Mucosa of descending colon (tissue), 3 donors: ENCODE measurements at regions not wholly inside any gene's neighbourhood (a gene's known extent, or its start where the extent isn't known, plus 50 kb on each side); places are given as distances from the start of the nearest gene placed in this dataset.
A peak's percentile ranks its signal among the peaks of the same experiment; 100 is the strongest.

Experiments used
- ATAC-seq: fragments of 200-7000 bp; cut with Tn5 transposase; one replicate; pipeline ENCODE4 v1.9.1; 2020; ENCODE audit warnings: mild to moderate bottlenecking, moderate library complexity
- DNase-seq, 3 donors: peaks; one replicate each; pipeline ENCODE4 v3.0.0-alpha.2; 2020
- H3K36me3 ChIP-seq: fragments of 200-600 bp; one replicate; pipeline ENCODE4 v1.8.0; 2021; ENCODE audit warnings: low read depth, mild to moderate bottlenecking
- H3K4me1 ChIP-seq: fragments of 200-600 bp; one replicate; pipeline ENCODE4 v1.8.0; 2021; ENCODE audit warnings: low read depth, mild to moderate bottlenecking
- H3K4me3 ChIP-seq: fragments of 200-600 bp; one replicate; pipeline ENCODE4 v1.8.0; 2021; ENCODE audit warnings: mild to moderate bottlenecking
- H3K9me3 ChIP-seq: fragments of 200-600 bp; one replicate; pipeline ENCODE4 v1.8.0; 2021; ENCODE audit warnings: mild to moderate bottlenecking
- intact Hi-C, 2 donors: fragments of 100-400 bp; cut with DNase I in 1 of 2; cut with micrococcal nuclease in 1 of 2; formaldehyde crosslinking; loops; one replicate each; pipeline versions ENCODE4 v1.11.0 to v1.11.1; 2022; cut with DNase I, micrococcal nuclease
- TF ChIP-seq, protein P1 (sequence below): fragments of 200-600 bp; IDR thresholded peaks from one replicate; pipeline ENCODE4 v1.8.0; 2022; ENCODE audit warnings: antibody characterized with exemption, mild to moderate bottlenecking
- donor health status: DM: no; HTN: no; CAD: no; lungs with moderate emphysema.
- donor health status: DM: no; HTN: no; CAD: no.
- donor health status: DM: no; HTN: yes; CAD: no.

DNA sequence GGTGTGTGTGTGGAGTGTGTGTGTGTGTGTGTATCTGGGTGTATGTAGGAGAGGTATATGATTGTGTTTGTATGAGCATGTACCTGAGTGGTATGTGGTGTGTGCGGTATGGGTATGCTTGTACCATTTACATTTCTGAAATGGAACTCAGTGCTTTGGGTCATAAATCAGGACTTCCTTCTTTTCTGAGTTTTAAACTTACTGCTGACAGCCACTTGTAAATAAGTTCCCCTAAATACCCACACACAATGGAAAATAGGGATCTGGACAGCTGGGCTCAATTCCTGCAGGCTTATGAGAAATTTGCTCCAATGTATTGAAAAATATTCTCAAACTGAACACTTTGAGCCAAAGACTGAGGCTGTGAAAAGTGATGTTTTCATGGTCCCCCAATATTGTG lies 293.6 kb downstream of the HLX start:
- TF ChIP-seq, protein P1, sequence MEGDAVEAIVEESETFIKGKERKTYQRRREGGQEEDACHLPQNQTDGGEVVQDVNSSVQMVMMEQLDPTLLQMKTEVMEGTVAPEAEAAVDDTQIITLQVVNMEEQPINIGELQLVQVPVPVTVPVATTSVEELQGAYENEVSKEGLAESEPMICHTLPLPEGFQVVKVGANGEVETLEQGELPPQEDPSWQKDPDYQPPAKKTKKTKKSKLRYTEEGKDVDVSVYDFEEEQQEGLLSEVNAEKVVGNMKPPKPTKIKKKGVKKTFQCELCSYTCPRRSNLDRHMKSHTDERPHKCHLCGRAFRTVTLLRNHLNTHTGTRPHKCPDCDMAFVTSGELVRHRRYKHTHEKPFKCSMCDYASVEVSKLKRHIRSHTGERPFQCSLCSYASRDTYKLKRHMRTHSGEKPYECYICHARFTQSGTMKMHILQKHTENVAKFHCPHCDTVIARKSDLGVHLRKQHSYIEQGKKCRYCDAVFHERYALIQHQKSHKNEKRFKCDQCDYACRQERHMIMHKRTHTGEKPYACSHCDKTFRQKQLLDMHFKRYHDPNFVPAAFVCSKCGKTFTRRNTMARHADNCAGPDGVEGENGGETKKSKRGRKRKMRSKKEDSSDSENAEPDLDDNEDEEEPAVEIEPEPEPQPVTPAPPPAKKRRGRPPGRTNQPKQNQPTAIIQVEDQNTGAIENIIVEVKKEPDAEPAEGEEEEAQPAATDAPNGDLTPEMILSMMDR = no peak
- no peak for ATAC-seq

DNA sequence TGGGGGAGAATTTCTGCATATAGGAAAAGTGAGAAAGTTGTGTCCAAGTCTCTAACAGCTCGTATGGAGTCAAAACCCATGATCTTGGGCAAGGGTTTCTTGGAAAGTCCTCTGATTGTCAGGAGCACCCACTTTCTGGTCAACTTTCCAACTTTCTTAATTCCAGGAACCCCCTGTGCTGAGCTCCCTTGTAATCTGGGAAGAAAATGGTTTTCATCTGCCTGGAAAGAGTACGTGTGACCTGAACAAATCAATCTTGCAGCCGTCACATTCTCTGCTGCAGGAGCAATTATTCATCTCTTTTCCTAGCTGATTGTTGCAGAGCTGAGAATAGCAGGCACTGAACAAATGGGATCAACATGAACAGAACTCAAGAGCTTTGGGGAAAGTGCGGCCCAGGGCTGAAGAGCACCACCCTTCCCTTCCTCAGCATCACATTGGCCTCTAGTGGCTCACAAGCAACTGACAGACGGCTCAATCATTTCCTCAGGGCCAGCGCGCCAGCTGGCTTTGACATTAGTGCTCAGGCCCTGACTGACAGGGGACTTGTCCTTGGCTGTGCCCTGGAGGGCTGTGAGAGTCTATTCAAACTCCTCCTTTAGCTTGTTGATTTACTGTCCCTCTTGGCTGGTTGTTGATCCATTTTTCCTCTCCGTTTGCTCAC lies 295.2 kb downstream of the HLX start:
- intact Hi-C loops = no loop called here
- Histone ChIP-seq H3K4me1 (no peaks in the 10 kb centered on the region), H3K4me3 (no peak overlapping the region), H3K36me3 (no peaks in the 10 kb centered on the region), H3K9me3 (no peaks in the 10 kb centered on the region)
- DNase-seq (peak in 1 of 3 donors; percentile 4), ATAC-seq (no peak)
- TF ChIP-seq, protein P1 = no peak

More for the DNA sequence above, 293.6 kb downstream of the HLX start:
- H3K4me3 ChIP-seq = no peak overlapping the region
- DNase-seq = no peak
- H3K9me3 ChIP-seq = no peaks in the 10 kb centered on the region
- no peaks in the 10 kb centered on the region for H3K4me1 ChIP-seq
- intact Hi-C loops = no loop called here
- no peaks in the 10 kb centered on the region for H3K36me3 ChIP-seq

DNA sequence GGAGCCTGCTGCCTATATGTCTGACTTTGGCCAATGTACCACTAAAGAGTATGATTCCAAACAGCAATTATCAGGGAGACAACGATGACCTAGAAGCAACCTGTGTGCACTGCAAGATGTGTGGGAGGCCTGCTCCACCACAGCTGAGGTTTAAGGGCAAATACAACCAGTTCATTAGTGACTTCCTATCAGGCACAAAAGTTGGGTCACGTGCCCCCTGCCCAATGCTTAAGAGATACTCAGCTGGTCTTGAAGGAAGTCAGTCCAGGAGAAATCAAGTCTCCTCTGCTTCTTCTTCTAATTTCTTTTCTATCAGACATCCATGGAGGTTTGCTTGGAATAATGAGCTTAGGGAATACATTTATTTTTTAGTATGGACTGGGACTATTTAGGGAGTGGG lies 296.0 kb downstream of the HLX start:
- ATAC-seq (no peak), DNase-seq (no peak)
- TF ChIP-seq, protein P1 = no peak
- Histone ChIP-seq H3K36me3 (no peaks in the 10 kb centered on the region), H3K4me3 (no peak overlapping the region), H3K9me3 (no peaks in the 10 kb centered on the region), H3K4me1 (no peaks in the 10 kb centered on the region)
- intact Hi-C loops = no loop called here

DNA sequence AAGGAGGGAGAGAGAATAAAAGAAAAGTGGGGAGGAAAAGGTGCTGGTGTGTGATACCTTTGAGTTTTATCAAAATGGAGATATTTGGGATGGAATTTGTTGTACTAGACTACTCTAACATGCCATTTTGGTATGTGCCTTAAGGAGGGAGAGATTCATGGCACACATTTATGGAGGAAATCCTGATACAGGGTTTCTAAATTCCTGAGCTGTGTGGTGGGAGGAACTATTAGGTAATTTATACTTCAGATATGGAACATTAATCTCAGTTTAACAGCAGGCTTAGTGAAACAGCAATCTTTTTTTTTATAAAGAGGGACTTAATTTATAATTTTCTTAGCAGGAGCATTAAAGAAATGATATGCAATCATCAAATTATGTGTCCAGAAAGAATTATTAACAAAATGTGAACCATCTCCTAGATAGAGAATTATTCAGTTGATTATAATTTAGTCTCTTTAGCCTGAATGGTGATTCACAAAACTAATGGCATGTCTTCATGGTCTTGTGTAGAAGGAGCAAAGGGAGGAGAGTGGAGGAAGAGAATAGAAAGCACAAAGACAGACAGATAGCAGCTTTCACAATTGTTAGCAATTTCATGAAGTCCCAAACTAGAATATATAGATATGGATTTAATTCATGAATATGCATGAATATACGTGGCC lies 301.6 kb downstream of the HLX start:
- no peak for DNase-seq
- intact Hi-C loops = no loop called here
- Histone ChIP-seq H3K36me3 (no peaks in the 10 kb centered on the region), H3K9me3 (no peaks in the 10 kb centered on the region), H3K4me3 (no peak overlapping the region), H3K4me1 (no peaks in the 10 kb centered on the region)
- TF ChIP-seq, protein P1 = no peak
- no peak for ATAC-seq

DNA sequence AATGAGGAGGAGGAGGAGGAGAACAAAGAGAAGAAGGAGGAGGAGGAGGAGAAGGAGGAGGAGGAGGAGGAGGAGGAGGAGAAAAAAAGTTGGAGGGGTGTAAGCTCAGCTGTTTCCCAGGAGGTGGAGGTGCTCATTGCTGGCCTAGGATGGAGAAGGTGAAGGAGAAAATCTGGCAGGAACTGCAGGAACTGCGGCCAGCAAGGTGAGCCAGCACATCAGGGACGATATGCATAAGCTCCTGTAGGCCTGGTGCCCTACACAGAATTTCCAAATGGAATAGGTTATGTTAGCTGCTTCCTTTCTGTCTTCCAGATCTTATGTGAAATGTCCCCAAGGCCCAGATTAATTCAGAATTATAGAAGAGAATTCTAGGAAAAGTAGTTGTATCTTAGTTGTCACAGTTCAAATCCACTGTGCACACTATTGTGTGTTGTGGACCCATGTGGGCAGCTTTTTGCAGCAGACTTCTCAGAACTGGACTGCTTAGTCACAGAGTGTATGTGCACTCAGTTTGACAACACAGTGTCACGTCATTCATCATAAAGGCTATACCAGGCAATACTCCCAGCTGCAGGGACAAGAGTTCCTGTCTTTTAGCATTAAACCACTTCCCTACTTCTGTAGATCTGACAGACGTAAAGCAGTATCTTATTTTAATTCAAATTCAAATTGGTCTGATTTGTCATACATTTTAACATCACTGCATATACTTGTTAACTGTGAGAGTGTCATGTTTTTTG lies 303.7 kb downstream of the HLX start:
- intact Hi-C loops = no loop called here
- TF ChIP-seq, protein P1 = no peak
- H3K4me1 ChIP-seq = no peaks in the 10 kb centered on the region
- no peaks in the 10 kb centered on the region for H3K36me3 ChIP-seq
- no peak overlapping the region for H3K4me3 ChIP-seq
- no peaks in the 10 kb centered on the region for H3K9me3 ChIP-seq
- ATAC-seq = peak; percentile 30
- DNase-seq = no peak
